GM23338 (cell line): ENCODE measurements at regions not wholly inside any gene's neighbourhood (a gene's known extent, or its start where the extent isn't known, plus 50 kb on each side); places are given as distances from the start of the nearest gene placed in this dataset.

Source experiments
- ATAC-seq: fragments of 200-7000 bp; cut with Tn5 transposase; 3 replicates; pipeline ENCODE4 v1.9.1; 2020
- DNase-seq: peaks from one replicate; pipeline ENCODE4 v3.0.0-alpha.2; 2015; ENCODE audit warnings: low spot score
- H2AFZ ChIP-seq: fragments of 200-600 bp; sonication (generic); 2 replicates; pipeline ENCODE4 v1.8.0; 2016; ENCODE audit warnings: antibody characterized with exemption, mild to moderate bottlenecking, moderate library complexity
- H3F3A ChIP-seq: fragments of 200-600 bp; sonication (generic); replicated peaks from 2 replicates; pipeline ENCODE4 v1.8.0; 2017; ENCODE audit warnings: antibody characterized with exemption, mixed run types, low read depth
- H3K27ac ChIP-seq: fragments of 200-600 bp; sonication (generic); 2 replicates; pipeline ENCODE4 v1.6.1; 2016; ENCODE audit warnings: low read depth
- H3K27me3 ChIP-seq: fragments of 200-600 bp; sonication (generic); 2 replicates; pipeline ENCODE4 v1.8.0; 2016; ENCODE audit warnings: mild to moderate bottlenecking, mixed run types, moderate library complexity; ENCODE audit not compliant: insufficient read depth
- H3K36me3 ChIP-seq: fragments of 200-600 bp; sonication (generic); 2 replicates; pipeline ENCODE4 v1.8.0; 2016; ENCODE audit warnings: mild to moderate bottlenecking; ENCODE audit not compliant: insufficient read depth
- H3K4me1 ChIP-seq: fragments of 200-600 bp; sonication (generic); 2 replicates; pipeline ENCODE4 v1.8.0; 2016; ENCODE audit warnings: mild to moderate bottlenecking, moderate library complexity; ENCODE audit not compliant: insufficient read depth
- H3K4me2 ChIP-seq: fragments of 200-600 bp; sonication (generic); 2 replicates; pipeline ENCODE4 v1.7.1; 2017; ENCODE audit warnings: mixed run types
- H3K4me3 ChIP-seq: fragments of 200-600 bp; sonication (generic); 2 replicates; pipeline ENCODE4 v1.6.1; 2016; ENCODE audit warnings: mixed run types
- H3K79me2 ChIP-seq: fragments of 200-600 bp; sonication (generic); replicated peaks from 2 replicates; pipeline ENCODE4 v1.8.0; 2017; ENCODE audit warnings: mild to moderate bottlenecking; ENCODE audit not compliant: insufficient read depth
- H3K9me2 ChIP-seq: fragments of 200-600 bp; sonication (generic); 2 replicates; pipeline ENCODE4 v1.8.0; 2017; ENCODE audit not compliant: insufficient read depth
- H4K20me1 ChIP-seq: fragments of 200-600 bp; sonication (generic); replicated peaks from 2 replicates; pipeline ENCODE4 v1.8.0; 2017; ENCODE audit warnings: mild to moderate bottlenecking; ENCODE audit not compliant: insufficient read depth
- H3K27ac Mint-ChIP-seq: 2 replicates; pipeline ENCODE4 v1.8.0; 2020; ENCODE audit warnings: inconsistent platforms, mild to moderate bottlenecking, moderate library complexity, mixed read lengths
- H3K27me3 Mint-ChIP-seq: 3 replicates; pipeline ENCODE4 v1.8.0; 2022; ENCODE audit warnings: low read depth, mild to moderate bottlenecking, moderate library complexity, mixed read lengths, inconsistent platforms; ENCODE audit not compliant: insufficient read depth, poor library complexity
- H3K36me3 Mint-ChIP-seq: 3 replicates; pipeline ENCODE4 v1.8.0; 2021; ENCODE audit warnings: low read depth, mild to moderate bottlenecking, inconsistent platforms, moderate library complexity, mixed read lengths
- H3K4me1 Mint-ChIP-seq: 3 replicates; pipeline ENCODE4 v1.8.0; 2020; ENCODE audit warnings: mild to moderate bottlenecking, inconsistent platforms, mixed read lengths
- H3K4me3 Mint-ChIP-seq: 3 replicates; pipeline ENCODE4 v1.8.0; 2021; ENCODE audit warnings: moderate library complexity, mild to moderate bottlenecking, inconsistent platforms, mixed read lengths
- H3K9me3 Mint-ChIP-seq: 3 replicates; pipeline ENCODE4 v1.8.0; 2020; ENCODE audit warnings: moderate library complexity, mild to moderate bottlenecking, inconsistent platforms, mixed read lengths
- CREB1 ChIP-seq: fragments of 250-450 bp; sonication (Bioruptor Pico); IDR thresholded peaks from 2 replicates; pipeline ENCODE4 v1.5.0; 2020; ENCODE audit warnings: low read depth, mild to moderate bottlenecking, moderate library complexity
- EZH2phosphoT487 ChIP-seq: fragments of 200-600 bp; sonication (generic); IDR thresholded peaks from one replicate; pipeline ENCODE4 v1.8.1; 2018; ENCODE audit warnings: antibody characterized with exemption; ENCODE audit not compliant: unreplicated experiment
- JUNB ChIP-seq: IDR thresholded peaks from one replicate; pipeline ENCODE4 v1.6.1; 2016; ENCODE audit warnings: antibody characterized with exemption; ENCODE audit not compliant: unreplicated experiment
- NANOG ChIP-seq: IDR thresholded peaks from 2 replicates; pipeline ENCODE4 v1.6.1; 2016; ENCODE audit warnings: antibody characterized with exemption, borderline replicate concordance
- POLR2AphosphoS5 ChIP-seq: IDR thresholded peaks from 2 replicates; pipeline ENCODE4 v1.6.1; 2016; ENCODE audit warnings: antibody characterized with exemption, low read depth
- ZNF114 ChIP-seq: fragments of 250-450 bp; sonication (Bioruptor Pico); IDR thresholded peaks from 2 replicates; pipeline ENCODE4 v1.5.0; 2020; ENCODE audit warnings: mild to moderate bottlenecking, moderate library complexity
- ZNF331 ChIP-seq: fragments of 250-450 bp; sonication (Bioruptor Pico); IDR thresholded peaks from 2 replicates; pipeline ENCODE4 v1.5.0; 2020; ENCODE audit warnings: low read depth, mild to moderate bottlenecking, moderate library complexity
- ZNF462 ChIP-seq: fragments of 250-450 bp; sonication (Bioruptor Pico); IDR thresholded peaks from 2 replicates; pipeline ENCODE4 v1.5.0; 2020; ENCODE audit warnings: mild to moderate bottlenecking, moderate library complexity
- TF ChIP-seq, protein P1 (sequence below): IDR thresholded peaks from one replicate; pipeline ENCODE4 v1.6.1; 2018; ENCODE audit warnings: antibody characterized with exemption; ENCODE audit not compliant: unreplicated experiment

DNA sequence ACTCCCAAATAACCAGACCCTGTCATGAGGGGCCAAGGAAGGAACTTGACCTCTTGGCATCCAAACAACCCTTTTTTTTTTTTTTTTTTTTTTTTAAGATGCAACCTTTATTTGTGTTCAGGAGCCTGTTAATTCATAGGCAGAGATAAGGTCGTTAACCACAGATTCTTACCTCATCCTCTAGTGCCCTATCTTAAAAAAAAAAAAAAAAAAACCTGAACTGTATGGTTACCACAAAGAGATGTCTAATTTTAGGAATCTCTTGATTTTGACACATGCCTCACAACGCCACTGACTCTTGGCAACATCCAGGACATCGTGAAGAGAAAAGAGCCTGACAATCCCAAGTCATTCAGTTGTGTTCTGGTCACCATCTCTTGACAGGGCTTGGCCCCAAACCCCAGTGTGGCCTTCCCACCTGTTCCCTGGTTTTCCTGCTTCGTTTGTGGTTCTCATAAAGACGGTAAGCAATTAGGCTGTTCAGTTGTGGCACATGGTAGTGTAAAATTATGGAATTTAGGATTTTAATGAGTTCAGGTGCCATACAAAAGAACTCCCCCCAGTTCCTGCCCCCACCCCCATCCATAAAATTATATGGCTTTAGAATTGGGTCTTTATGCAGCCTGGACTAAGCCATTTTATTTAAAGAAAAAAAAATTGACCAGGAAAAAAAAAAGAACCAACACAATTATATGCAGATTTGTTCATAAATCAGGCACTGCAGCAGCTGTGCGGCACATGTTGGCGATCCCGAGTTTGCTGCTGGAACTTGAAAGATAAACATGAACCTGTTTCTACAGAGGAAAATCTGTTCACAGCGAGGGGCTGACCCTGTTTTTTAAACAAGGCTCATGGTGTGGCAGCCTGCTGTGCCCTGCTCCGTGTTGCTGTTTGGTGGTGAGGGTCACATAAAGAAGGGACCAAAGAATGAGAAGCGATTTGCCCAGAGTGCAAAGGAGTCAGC lies 267.8 kb upstream of the CLINT1 start:
- Histone ChIP-seq H3K4me1 (peaks cover 8% of the 10 kb centered on the region; the same call in 1 of the 2 replicates), H3K36me3 (0 out of 2 replicates have a peak, but pooled peaks cover 3% of the 10 kb centered on the region), H4K20me1 (no peaks in the 10 kb centered on the region), H3K27me3 (no peaks in the 10 kb centered on the region), H3K79me2 (no peaks in the 10 kb centered on the region), H2AFZ (no peak overlapping the region; the same call in none of the 2 replicates), H3K4me3 (no peak overlapping the region), H3K4me2 (no peak overlapping the region), H3K27ac (no peak overlapping the region), H3K9me2 (peaks cover 6% of the 10 kb centered on the region; the same call in 1 of the 2 replicates), H3F3A (no peaks in the 10 kb centered on the region)
- Mint-ChIP-seq H3K4me1 (peaks cover 21% of the 10 kb centered on the region), H3K27me3 (peaks cover 2% of the 10 kb centered on the region), H3K27ac (no peak overlapping the region), H3K4me3 (no peak overlapping the region), H3K36me3 (no peaks in the 10 kb centered on the region), H3K9me3 (no peaks in the 10 kb centered on the region)
- DNase-seq (no peak), ATAC-seq (no peak)
- TF ChIP-seq EZH2phosphoT487 (no peak), JUNB (no peak), ZNF114 (CRISPR knock-in tag) (no peak), CREB1 (no peak), NANOG (no peak), POLR2AphosphoS5 (no peak), ZNF331 (CRISPR knock-in tag) (no peak)
- TF ChIP-seq, protein P1, sequence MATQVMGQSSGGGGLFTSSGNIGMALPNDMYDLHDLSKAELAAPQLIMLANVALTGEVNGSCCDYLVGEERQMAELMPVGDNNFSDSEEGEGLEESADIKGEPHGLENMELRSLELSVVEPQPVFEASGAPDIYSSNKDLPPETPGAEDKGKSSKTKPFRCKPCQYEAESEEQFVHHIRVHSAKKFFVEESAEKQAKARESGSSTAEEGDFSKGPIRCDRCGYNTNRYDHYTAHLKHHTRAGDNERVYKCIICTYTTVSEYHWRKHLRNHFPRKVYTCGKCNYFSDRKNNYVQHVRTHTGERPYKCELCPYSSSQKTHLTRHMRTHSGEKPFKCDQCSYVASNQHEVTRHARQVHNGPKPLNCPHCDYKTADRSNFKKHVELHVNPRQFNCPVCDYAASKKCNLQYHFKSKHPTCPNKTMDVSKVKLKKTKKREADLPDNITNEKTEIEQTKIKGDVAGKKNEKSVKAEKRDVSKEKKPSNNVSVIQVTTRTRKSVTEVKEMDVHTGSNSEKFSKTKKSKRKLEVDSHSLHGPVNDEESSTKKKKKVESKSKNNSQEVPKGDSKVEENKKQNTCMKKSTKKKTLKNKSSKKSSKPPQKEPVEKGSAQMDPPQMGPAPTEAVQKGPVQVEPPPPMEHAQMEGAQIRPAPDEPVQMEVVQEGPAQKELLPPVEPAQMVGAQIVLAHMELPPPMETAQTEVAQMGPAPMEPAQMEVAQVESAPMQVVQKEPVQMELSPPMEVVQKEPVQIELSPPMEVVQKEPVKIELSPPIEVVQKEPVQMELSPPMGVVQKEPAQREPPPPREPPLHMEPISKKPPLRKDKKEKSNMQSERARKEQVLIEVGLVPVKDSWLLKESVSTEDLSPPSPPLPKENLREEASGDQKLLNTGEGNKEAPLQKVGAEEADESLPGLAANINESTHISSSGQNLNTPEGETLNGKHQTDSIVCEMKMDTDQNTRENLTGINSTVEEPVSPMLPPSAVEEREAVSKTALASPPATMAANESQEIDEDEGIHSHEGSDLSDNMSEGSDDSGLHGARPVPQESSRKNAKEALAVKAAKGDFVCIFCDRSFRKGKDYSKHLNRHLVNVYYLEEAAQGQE: no peak

- H2AFZ ChIP-seq: no peak overlapping the region
- H3K79me2 ChIP-seq: no peaks in the 10 kb centered on the region
- H3K9me3 Mint-ChIP-seq: no peaks in the 10 kb centered on the region
- H4K20me1 ChIP-seq: no peaks in the 10 kb centered on the region
- DNase-seq (peak; percentile 57), ATAC-seq (peak; percentile 82)
- no peaks in the 10 kb centered on the region for H3K27me3 ChIP-seq
- H3K36me3 ChIP-seq: 0 out of 2 replicates have a peak, but pooled peaks cover 3% of the 10 kb centered on the region
- H3K4me2 ChIP-seq: peak overlapping the region; percentile 1; the same call in 1 of the 2 replicates
- peaks cover 2% of the 10 kb centered on the region for H3K27me3 Mint-ChIP-seq
- no peak overlapping the region for H3K27ac ChIP-seq
- no peak overlapping the region for H3K4me3 ChIP-seq
- no peak overlapping the region for H3K4me3 Mint-ChIP-seq
- H3K9me2 ChIP-seq: peaks cover 6% of the 10 kb centered on the region; the same call in 1 of the 2 replicates
- peaks cover 8% of the 10 kb centered on the region; the same call in 1 of the 2 replicates for H3K4me1 ChIP-seq
- no peaks in the 10 kb centered on the region for H3F3A ChIP-seq
- H3K27ac Mint-ChIP-seq: no peak overlapping the region
- TF ChIP-seq ZNF462 (CRISPR knock-in tag) (no peak), CREB1 (0 out of 2 replicates have a peak, but pooled peaks have one; percentile 26), POLR2AphosphoS5 (no peak)
- H3K36me3 Mint-ChIP-seq: no peaks in the 10 kb centered on the region
- H3K4me1 Mint-ChIP-seq: peaks cover 21% of the 10 kb centered on the region
Measured at GRCh38 chr5:158124606-158125316, 265.8 kb upstream of the CLINT1 start.
